WTC11 (cell line): ENCODE measurements at regions not wholly inside any gene's neighbourhood (a gene's known extent, or its start where the extent isn't known, plus 50 kb on each side); places are given as distances from the start of the nearest gene placed in this dataset.

Source experiments
- ATAC-seq: fragments of 200-7000 bp; cut with Tn5 transposase; 2 replicates; pipeline ENCODE4 v1.10.0; 2021; ENCODE audit warnings: mild to moderate bottlenecking, moderate library complexity
- CTCF ChIA-PET: fragments of 300-600 bp; sonication (Branson Sonifier 250); formaldehyde crosslinking; loops from one replicate; lab custom pipeline; 2021; ENCODE audit warnings: antibody characterized with exemption; lab: Charles Lee
- POLR2A ChIA-PET: fragments of 350-600 bp; sonication (Branson Sonifier 250); formaldehyde crosslinking; loops from one replicate; lab custom pipeline; 2021; ENCODE audit warnings: antibody characterized with exemption; lab: Charles Lee
- DNase-seq: peaks from one replicate; pipeline ENCODE4 v3.0.0; 2021; ENCODE audit warnings: low spot score
- H3K27ac Mint-ChIP-seq: 2 replicates; pipeline ENCODE4 v1.8.0; 2021; ENCODE audit warnings: mixed read lengths
- H3K27me3 Mint-ChIP-seq: 2 replicates; pipeline ENCODE4 v1.8.0; 2021; ENCODE audit warnings: low read depth, mild to moderate bottlenecking, moderate library complexity, mixed read lengths
- H3K36me3 Mint-ChIP-seq: 2 replicates; pipeline ENCODE4 v1.8.0; 2021; ENCODE audit warnings: mixed read lengths
- H3K4me1 Mint-ChIP-seq: 2 replicates; pipeline ENCODE4 v1.8.0; 2022; ENCODE audit warnings: mixed read lengths
- H3K4me3 Mint-ChIP-seq: 2 replicates; pipeline ENCODE4 v1.8.0; 2021; ENCODE audit warnings: mild to moderate bottlenecking, moderate library complexity, mixed read lengths
- H3K9me3 Mint-ChIP-seq: 2 replicates; pipeline ENCODE4 v1.8.0; 2021; ENCODE audit warnings: mixed read lengths
- AFF4 ChIP-seq: sonication (generic); formaldehyde crosslinking; IDR thresholded peaks from 2 replicates; pipeline ENCODE4 v1.8.1; 2023; ENCODE audit warnings: mild to moderate bottlenecking, missing genetic modification reagents, borderline replicate concordance
- ATF1 ChIP-seq: sonication (generic); formaldehyde crosslinking; IDR thresholded peaks from 2 replicates; pipeline ENCODE4 v1.8.1; 2023; ENCODE audit warnings: mild to moderate bottlenecking, moderate library complexity, missing genetic modification reagents
- CREB1 ChIP-seq: sonication (generic); formaldehyde crosslinking; IDR thresholded peaks from 2 replicates; pipeline ENCODE4 v1.8.0; 2023; ENCODE audit warnings: mild to moderate bottlenecking, missing genetic modification reagents
- CTCF ChIP-seq: fragments of 200-600 bp; IDR thresholded peaks from 2 replicates; pipeline ENCODE4 v1.8.0; 2022; ENCODE audit warnings: antibody characterized with exemption
- E2F4 ChIP-seq: sonication (generic); formaldehyde crosslinking; IDR thresholded peaks from 2 replicates; pipeline ENCODE4 v1.8.1; 2022; ENCODE audit warnings: low read depth, mild to moderate bottlenecking, moderate library complexity, missing genetic modification reagents, borderline replicate concordance
- ERG ChIP-seq: fragments of 250-450 bp; sonication (Bioruptor Pico); IDR thresholded peaks from 2 replicates; pipeline ENCODE4 v1.8.0; 2021; ENCODE audit warnings: mild to moderate bottlenecking
- ETV6 ChIP-seq: sonication (generic); formaldehyde crosslinking; IDR thresholded peaks from 2 replicates; pipeline ENCODE4 v1.8.1; 2022; ENCODE audit warnings: mild to moderate bottlenecking, missing genetic modification reagents
- HMGXB4 ChIP-seq: sonication (generic); formaldehyde crosslinking; IDR thresholded peaks from 2 replicates; pipeline ENCODE4 v1.8.1; 2023; ENCODE audit warnings: mild to moderate bottlenecking, moderate library complexity, missing genetic modification reagents
- NFATC4 ChIP-seq: fragments of 250-450 bp; sonication (Bioruptor Pico); IDR thresholded peaks from 2 replicates; pipeline ENCODE4 v1.9.0; 2021; ENCODE audit warnings: mild to moderate bottlenecking
- NFE2L1 ChIP-seq: sonication (generic); formaldehyde crosslinking; IDR thresholded peaks from 2 replicates; pipeline ENCODE4 v1.8.1; 2023; ENCODE audit warnings: missing genetic modification reagents
- PREB ChIP-seq: sonication (generic); formaldehyde crosslinking; IDR thresholded peaks from 2 replicates; pipeline ENCODE4 v1.8.1; 2022; ENCODE audit warnings: mild to moderate bottlenecking, missing genetic modification reagents, moderate library complexity, borderline replicate concordance
- RELA ChIP-seq: sonication (generic); formaldehyde crosslinking; IDR thresholded peaks from 2 replicates; pipeline ENCODE4 v1.8.1; 2022; ENCODE audit warnings: missing genetic modification reagents, mild to moderate bottlenecking, borderline replicate concordance
- RORB ChIP-seq: fragments of 250-450 bp; sonication (Bioruptor Pico); IDR thresholded peaks from 2 replicates; pipeline ENCODE4 v1.9.0; 2021; ENCODE audit warnings: mild to moderate bottlenecking
- SMAD3 ChIP-seq: sonication (generic); formaldehyde crosslinking; IDR thresholded peaks from 2 replicates; pipeline ENCODE4 v1.8.0; 2022; ENCODE audit warnings: missing genetic modification reagents, mild to moderate bottlenecking, borderline replicate concordance
- TCF7 ChIP-seq: sonication (generic); formaldehyde crosslinking; IDR thresholded peaks from 2 replicates; pipeline ENCODE4 v1.8.0; 2022; ENCODE audit warnings: mild to moderate bottlenecking, low read depth, missing genetic modification reagents, moderate library complexity
- TP53 ChIP-seq: sonication (generic); formaldehyde crosslinking; IDR thresholded peaks from 2 replicates; pipeline ENCODE4 v1.8.1; 2023; ENCODE audit warnings: mild to moderate bottlenecking, missing genetic modification reagents
- USF1 ChIP-seq: sonication (generic); formaldehyde crosslinking; IDR thresholded peaks from 2 replicates; pipeline ENCODE4 v1.8.0; 2022; ENCODE audit warnings: mild to moderate bottlenecking, missing genetic modification reagents
- ZNF138 ChIP-seq: sonication (generic); formaldehyde crosslinking; conservative IDR thresholded peaks from 2 replicates; pipeline ENCODE4 v1.8.1; 2022; ENCODE audit warnings: mild to moderate bottlenecking, moderate library complexity, missing genetic modification reagents
- ZNF232 ChIP-seq: sonication (generic); formaldehyde crosslinking; IDR thresholded peaks from 2 replicates; pipeline ENCODE4 v1.8.0; 2022; ENCODE audit warnings: mild to moderate bottlenecking, missing genetic modification reagents
- ZSCAN18 ChIP-seq: fragments of 250-450 bp; sonication (Bioruptor Pico); IDR thresholded peaks from 2 replicates; pipeline ENCODE4 v2.1.2; 2022; ENCODE audit warnings: mild to moderate bottlenecking, moderate library complexity

GRCh38 chr3:24628523-24629258 lies 134.0 kb upstream of the THRB start (continued):
- TF ChIP-seq CTCF (no peak), ATF1 (CRISPR knock-in tag) (no peak), SMAD3 (CRISPR knock-in tag) (no peak), PREB (CRISPR knock-in tag) (no peak), RORB (CRISPR knock-in tag) (no peak), ZNF138 (CRISPR knock-in tag) (no peak), ZSCAN18 (CRISPR knock-in tag) (no peak), ZNF232 (CRISPR knock-in tag) (no peak), TCF7 (no peak)
- TF ChIP-seq, all 79 proteins: peak for 0

- no peak overlapping the region for H3K27ac Mint-ChIP-seq
- peaks cover 3% of the 10 kb centered on the region; the same call in 1 of the 2 replicates for H3K36me3 Mint-ChIP-seq
- CTCF ChIA-PET, result no interaction called here
- no peaks in the 10 kb centered on the region for H3K4me1 Mint-ChIP-seq
- H3K27me3 Mint-ChIP-seq, result no peaks in the 10 kb centered on the region
- H3K9me3 Mint-ChIP-seq, result peaks cover 24% of the 10 kb centered on the region
- DNase-seq (no peak), ATAC-seq (no peak)
- POLR2A ChIA-PET, result no interaction called here
- H3K4me3 Mint-ChIP-seq, result no peak overlapping the region
- TF ChIP-seq RELA (CRISPR knock-in tag) (no peak), NFATC4 (no peak), TP53 (CRISPR knock-in tag) (no peak), USF1 (no peak), E2F4 (CRISPR knock-in tag) (no peak), ERG (CRISPR knock-in tag) (no peak), HMGXB4 (CRISPR knock-in tag) (no peak), AFF4 (CRISPR knock-in tag) (no peak), ETV6 (CRISPR knock-in tag) (no peak), CREB1 (CRISPR knock-in tag) (no peak), NFE2L1 (CRISPR knock-in tag) (no peak), CTCF (no peak)
Measured at GRCh38 chr3:24631481-24631880, 136.8 kb upstream of the THRB start.
